Large intestine (tissue), 3 donors: ENCODE measurements at regions not wholly inside any gene's neighbourhood (a gene's known extent, or its start where the extent isn't known, plus 50 kb on each side); places are given as distances from the start of the nearest gene placed in this dataset.

ENCODE experiments used
- DNase-seq, 2 donors: peaks; one replicate each; pipeline versions ENCODE4 v3.0.0 to v3.0.0-alpha.2; 2013
- H3K27ac ChIP-seq: one replicate; pipeline ENCODE4 v1.5.1; 2013; ENCODE audit warnings: low read length
- H3K27me3 ChIP-seq: 2 replicates; pipeline ENCODE4 v1.6.1; 2013; ENCODE audit warnings: low read length; ENCODE audit not compliant: control insufficient read depth, insufficient read depth
- H3K36me3 ChIP-seq: 2 replicates; pipeline ENCODE4 v1.6.1; 2013; ENCODE audit warnings: low read length; ENCODE audit not compliant: control insufficient read depth, insufficient read depth
- H3K4me1 ChIP-seq: one replicate; pipeline ENCODE4 v1.6.1; 2013; ENCODE audit warnings: low read length; ENCODE audit not compliant: control insufficient read depth, insufficient read depth
- H3K4me3 ChIP-seq: one replicate; pipeline ENCODE4 v1.5.1; 2013; ENCODE audit warnings: low read length
- H3K9me3 ChIP-seq: one replicate; pipeline ENCODE4 v1.6.1; 2013; ENCODE audit warnings: mild to moderate bottlenecking, low read depth, low read length, moderate library complexity; ENCODE audit not compliant: control insufficient read depth
- WGBS: methylation state at CpG from one replicate; pipeline ENCODE4 v1.1.5; 2013; ENCODE audit warnings: low lambda C conversion rate; ENCODE audit not compliant: insufficient coverage; 5-methylcytosine and 5-hydroxymethylcytosine counted together

DNA sequence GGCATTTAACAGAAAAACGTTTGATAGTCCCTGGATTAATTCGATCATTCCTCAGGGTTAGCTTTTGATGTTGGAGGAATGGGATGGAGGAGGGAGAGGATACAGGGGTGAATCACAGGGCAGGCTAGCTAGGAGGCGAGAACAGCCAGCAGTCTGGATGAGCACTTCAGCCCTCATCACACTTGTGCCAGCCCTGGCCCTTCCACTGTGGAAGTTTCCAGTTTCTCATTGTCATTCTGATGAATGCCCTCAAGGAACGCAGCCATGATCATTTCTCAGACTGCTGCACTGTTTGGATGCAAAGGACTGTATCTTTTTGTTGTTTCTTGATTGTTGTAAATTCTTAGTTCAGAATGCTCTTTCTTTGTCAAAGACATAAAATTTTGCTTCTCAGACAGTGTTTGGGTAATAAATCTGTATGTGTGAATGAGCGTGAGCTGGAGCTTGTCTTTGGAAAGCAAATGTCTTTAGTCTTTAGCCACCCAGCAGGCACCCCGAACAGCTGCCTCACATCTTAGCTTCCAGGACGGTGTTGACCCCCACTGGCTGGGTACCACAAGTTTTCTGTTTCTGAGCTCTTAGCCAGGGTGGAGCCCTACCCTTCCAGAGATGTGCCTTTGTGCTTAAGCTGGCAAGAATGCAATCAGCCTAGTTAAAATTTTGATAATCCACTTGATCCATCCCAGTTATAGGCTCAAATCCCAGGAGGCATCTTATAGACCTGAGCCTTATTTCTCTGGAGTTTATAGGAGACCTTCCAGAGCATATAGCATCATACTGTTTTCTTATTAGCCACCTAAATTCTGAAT, 121.1 kb downstream of the PDCD6IP start:
- WGBS = no CpG with 5 or more reads among the region's 7 CpGs
- Histone ChIP-seq H3K4me1 (no peaks in the 10 kb centered on the region), H3K4me3 (no peak overlapping the region), H3K9me3 (no peaks in the 10 kb centered on the region), H3K27me3 (no peaks in the 10 kb centered on the region), H3K36me3 (no peaks in the 10 kb centered on the region), H3K27ac (no peak overlapping the region)
- DNase-seq = no peak

DNA sequence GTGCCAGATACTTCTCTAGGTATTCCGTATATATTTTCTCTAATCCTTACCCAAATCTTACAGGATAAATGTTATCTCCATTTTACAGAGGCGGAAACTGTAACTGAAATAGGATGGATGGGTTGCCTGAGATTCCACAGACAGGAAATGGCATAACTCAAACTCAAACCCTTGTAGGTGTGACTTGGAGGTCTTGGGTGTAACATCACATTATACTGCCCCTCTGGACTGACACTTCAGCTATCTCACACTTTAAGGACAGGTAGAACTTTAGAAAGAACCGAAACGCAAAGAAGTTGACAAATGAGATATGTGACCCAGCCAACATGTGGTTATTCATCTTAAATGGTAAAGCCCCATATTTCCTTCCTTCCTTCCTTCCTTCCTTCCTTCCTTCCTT, 122.1 kb downstream of the PDCD6IP start:
- Histone ChIP-seq H3K4me3 (no peak overlapping the region), H3K27me3 (peaks cover 2% of the 10 kb centered on the region), H3K9me3 (no peaks in the 10 kb centered on the region), H3K27ac (no peak overlapping the region), H3K4me1 (no peaks in the 10 kb centered on the region), H3K36me3 (no peaks in the 10 kb centered on the region)
- WGBS = 100% methylated on average over 3 of the region's 4 CpGs
- no peak for DNase-seq

DNA sequence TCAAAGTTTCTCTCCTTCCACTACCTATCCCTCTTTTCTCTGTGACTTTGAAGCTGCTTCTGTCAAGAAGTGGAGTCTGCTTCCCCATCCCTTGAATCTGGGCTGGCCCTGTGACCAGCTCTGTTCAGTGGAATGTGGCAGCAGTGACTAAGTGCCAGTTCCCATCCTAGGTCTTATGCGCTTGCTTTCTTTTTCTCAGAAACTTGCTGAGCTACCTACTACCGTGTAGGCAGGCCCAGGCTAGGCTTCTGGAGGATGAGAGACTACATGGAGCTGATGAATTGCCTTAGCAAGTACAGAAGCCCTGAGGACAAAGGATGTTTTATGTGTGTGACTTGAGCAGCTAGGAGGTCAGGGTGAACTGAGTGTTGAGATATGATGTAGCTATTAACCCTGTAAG, 123.2 kb downstream of the PDCD6IP start:
- Histone ChIP-seq H3K4me3 (no peak overlapping the region), H3K36me3 (no peaks in the 10 kb centered on the region), H3K4me1 (no peaks in the 10 kb centered on the region), H3K9me3 (no peaks in the 10 kb centered on the region), H3K27me3 (peaks cover 2% of the 10 kb centered on the region), H3K27ac (no peak overlapping the region)
- no peak for DNase-seq
- no CpG with 5 or more reads among the region's 2 CpGs for WGBS

DNA sequence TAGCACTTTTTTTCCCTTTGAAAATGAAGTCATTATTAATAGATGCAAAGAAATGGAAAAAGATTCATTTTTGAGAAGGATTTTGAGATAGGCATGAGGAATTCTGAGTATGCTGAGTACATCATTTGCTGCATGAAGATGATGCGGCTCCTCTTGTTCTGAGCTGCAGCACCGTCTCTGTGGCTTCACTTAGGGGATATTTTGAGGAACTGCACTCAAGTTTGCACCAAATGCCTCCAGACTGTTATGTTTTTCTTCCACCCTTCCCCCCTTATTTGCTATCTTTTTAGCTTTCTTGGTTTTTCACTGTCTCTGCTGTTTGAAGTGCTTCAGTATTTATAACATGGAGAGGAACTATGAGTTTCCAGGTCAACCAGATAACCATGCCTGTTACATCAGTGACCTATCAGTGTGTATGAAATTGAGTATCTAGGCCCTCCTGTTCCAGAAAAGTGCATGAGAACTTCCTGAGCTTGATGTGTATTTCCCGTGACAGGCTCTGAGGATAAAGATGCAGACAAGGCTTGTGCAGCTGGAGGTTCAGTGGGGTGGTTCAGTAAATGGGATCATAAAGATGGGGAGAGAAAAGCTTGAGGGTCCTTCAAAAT, 128.7 kb downstream of the PDCD6IP start:
- Histone ChIP-seq H3K4me1 (no peaks in the 10 kb centered on the region), H3K4me3 (no peak overlapping the region), H3K27ac (no peak overlapping the region), H3K9me3 (no peaks in the 10 kb centered on the region), H3K27me3 (peaks cover 5% of the 10 kb centered on the region), H3K36me3 (no peaks in the 10 kb centered on the region)
- DNase-seq = no peak
- 92% methylated on average over 2 of the region's 3 CpGs for WGBS

DNA sequence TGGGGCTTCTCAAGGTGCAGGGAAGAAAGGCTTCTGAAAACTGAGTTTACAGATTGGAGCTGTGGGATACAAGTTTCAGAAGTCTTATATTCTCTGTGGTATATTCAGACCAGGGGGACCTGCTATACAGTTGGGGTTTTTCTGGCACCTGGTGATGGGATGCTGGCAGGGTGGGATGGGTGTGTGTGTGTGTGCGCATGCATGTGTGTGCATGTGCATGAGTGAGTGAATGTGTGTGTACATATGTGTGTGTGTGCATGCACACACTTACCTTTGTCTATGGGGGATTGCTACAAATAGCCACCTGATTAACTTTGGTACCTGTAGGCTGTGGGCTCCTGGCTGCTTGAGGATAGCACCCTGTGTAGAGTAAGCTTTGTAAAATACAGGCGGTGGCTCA, 131.4 kb downstream of the PDCD6IP start:
- no peak overlapping the region for H3K4me3 ChIP-seq
- H3K9me3 ChIP-seq = no peaks in the 10 kb centered on the region
- no peak for DNase-seq
- H3K36me3 ChIP-seq = no peaks in the 10 kb centered on the region
- H3K27me3 ChIP-seq = peaks cover 4% of the 10 kb centered on the region
- WGBS = no CpG with 5 or more reads among the region's 2 CpGs
- H3K4me1 ChIP-seq = no peaks in the 10 kb centered on the region
- H3K27ac ChIP-seq = no peak overlapping the region

DNA sequence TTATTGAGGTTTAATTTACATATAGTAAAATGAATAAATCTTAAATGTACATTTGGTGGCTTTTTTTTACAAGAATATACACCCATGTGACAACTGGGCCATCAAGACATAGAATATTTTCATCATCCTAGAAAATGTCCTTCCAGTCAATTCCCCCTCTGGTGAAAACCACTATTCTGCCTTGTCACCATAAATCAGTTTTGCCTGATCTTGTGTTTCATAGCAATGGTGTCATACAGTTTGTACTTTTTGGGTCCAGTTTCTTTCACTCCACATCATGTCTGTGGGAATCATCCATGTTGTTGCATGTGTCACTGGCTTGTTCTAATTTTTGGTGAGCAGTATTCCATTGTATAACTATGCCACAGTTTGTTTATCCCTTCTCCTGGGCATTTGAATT, 133.1 kb downstream of the PDCD6IP start:
- H3K27me3 ChIP-seq = peaks cover 6% of the 10 kb centered on the region
- no peak overlapping the region for H3K4me3 ChIP-seq
- H3K27ac ChIP-seq = no peak overlapping the region
- no peaks in the 10 kb centered on the region for H3K4me1 ChIP-seq
- DNase-seq = no peak
- H3K36me3 ChIP-seq = no peaks in the 10 kb centered on the region
- no peaks in the 10 kb centered on the region for H3K9me3 ChIP-seq

DNA sequence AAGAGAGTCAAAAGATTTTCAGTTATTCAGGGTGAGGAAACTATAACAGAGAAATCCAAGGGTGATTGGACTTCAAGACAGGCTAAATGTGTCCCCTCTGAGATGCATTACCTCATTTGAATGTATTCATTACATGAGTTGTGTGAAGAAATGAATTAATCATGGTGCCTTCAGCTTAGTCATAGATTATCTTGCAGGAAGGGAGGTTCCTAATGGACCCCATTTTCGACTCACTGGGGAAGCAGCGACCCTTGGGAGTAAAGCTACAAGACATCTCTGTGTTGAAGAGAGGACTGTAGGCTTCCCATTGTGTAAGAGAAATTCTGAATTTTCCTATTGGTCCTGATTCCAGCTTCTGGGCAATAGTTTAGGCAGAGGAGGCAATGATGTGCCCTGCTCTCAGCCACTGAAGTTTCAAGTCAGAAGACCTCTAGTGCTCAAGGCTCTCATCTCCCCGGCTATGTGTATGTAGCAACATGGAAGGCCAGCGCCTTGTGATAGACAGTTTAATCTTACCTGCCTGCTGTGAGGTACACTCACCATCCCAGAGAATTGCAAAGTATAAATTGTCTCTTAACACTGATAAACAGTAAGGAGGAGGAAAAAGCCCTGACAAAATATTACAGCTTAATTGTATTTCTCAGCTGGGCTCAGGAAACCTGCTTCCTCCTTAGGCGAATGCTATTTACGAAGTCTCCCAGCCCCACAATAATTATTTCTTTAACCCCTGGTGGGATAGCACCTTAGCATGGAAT, 133.8 kb downstream of the PDCD6IP start:
- Histone ChIP-seq H3K27ac (no peak overlapping the region), H3K27me3 (peaks cover 11% of the 10 kb centered on the region), H3K4me1 (no peaks in the 10 kb centered on the region), H3K9me3 (no peaks in the 10 kb centered on the region), H3K4me3 (no peak overlapping the region), H3K36me3 (no peaks in the 10 kb centered on the region)
- WGBS = no CpG with 5 or more reads among the region's 6 CpGs
- no peak for DNase-seq

DNA sequence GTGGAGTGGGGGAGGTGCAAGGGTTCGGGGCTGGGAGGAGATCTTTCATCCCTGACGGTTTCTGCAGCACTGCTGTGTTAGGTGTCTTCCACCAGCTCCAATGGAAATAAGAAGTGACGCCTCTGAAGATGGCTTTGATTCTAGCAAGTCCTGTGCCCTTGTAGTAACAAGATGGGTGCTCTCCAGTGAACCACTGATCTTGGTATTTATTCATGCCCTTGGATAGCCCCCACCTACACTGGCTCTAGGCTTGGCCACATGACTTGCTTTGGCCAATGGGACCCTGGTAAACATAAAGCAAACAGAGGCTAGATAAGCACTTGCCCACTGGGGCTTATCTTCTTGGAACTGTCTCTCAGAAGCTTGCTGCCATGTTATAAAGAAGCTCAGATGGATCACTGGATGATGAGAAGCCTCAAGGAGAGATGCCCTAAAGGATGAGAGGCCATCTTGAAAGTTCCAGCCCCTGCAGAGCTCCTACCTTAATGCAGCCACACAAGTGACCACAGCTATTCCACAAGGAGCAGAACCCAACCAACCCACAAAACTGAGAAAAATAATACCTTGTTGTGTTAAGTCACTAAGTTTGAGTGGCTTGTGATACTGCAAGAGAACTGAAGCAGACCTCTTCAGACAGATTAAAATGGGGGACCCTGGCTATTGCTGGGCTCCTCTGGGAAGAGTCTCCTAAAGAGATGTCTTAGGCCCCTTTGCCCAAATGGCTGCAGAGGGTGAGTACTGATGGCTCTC, 137.9 kb downstream of the PDCD6IP start:
- WGBS = no CpG with 5 or more reads among the region's 3 CpGs
- H3K27me3 ChIP-seq = peaks cover 11% of the 10 kb centered on the region
- no peaks in the 10 kb centered on the region for H3K36me3 ChIP-seq
- no peaks in the 10 kb centered on the region for H3K4me1 ChIP-seq
- H3K4me3 ChIP-seq = no peak overlapping the region
- no peaks in the 10 kb centered on the region for H3K9me3 ChIP-seq
- no peak for DNase-seq
- no peak overlapping the region for H3K27ac ChIP-seq

DNA sequence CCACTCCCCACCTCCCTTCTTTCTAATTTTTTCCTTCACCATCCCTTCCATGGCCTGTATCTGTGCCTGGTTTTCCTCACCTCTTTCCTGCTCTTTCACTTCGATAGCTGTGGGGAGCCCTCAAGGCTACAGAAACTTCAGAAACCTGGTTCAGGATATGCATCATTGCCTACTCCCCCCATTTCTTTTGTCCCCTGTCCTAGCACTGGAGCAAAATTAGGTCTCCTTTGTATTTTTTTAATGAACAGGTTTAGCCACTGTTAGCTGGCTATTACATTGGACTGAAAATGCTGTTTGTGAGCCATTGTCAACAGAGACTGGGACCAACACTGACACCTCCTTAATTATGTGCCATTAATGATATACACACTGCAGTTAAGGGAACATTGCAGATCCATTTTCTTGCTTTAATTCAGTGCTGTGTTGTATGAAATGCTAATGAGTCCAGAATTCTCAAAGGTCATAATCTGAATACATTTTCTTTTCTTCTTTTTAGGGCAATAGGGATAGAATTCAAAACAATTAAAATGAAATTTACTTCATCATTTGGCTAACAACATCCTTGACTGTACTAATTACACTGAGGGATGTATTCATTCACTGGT, 138.6 kb downstream of the PDCD6IP start:
- 57% methylated on average over 1 of the region's 1 CpG for WGBS
- no peak overlapping the region for H3K4me3 ChIP-seq
- no peaks in the 10 kb centered on the region for H3K4me1 ChIP-seq

DNA sequence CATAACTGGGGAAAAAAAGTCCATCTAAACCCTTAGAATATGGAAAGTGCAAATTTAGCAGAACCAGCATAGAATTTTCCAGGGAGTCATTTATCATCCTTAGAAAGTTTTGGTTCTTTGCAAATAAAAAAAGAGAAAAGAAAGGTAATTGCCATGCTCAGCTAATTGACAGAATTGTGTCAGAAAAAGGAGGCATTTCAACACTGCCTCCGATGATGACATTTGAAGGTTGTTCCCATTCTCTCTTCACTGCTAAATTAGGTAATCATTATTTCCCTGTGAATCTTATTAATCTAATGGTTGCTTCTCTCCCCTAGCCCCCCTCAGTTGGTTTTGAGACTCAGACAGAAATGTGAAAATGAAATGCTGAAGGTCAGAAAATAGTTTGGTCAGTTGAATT, 139.2 kb downstream of the PDCD6IP start:
- DNase-seq = no peak
- no peak overlapping the region for H3K27ac ChIP-seq
- H3K27me3 ChIP-seq = peaks cover 11% of the 10 kb centered on the region
- no CpG with 5 or more reads among the region's 1 CpG for WGBS
- no peaks in the 10 kb centered on the region for H3K9me3 ChIP-seq
- no peaks in the 10 kb centered on the region for H3K36me3 ChIP-seq
- no peak overlapping the region for H3K4me3 ChIP-seq
- H3K4me1 ChIP-seq = no peaks in the 10 kb centered on the region

More for the DNA sequence above, 138.6 kb downstream of the PDCD6IP start:
- H3K36me3 ChIP-seq = no peaks in the 10 kb centered on the region
- no peak for DNase-seq
- H3K27ac ChIP-seq = no peak overlapping the region
- no peaks in the 10 kb centered on the region for H3K9me3 ChIP-seq
- H3K27me3 ChIP-seq = peaks cover 11% of the 10 kb centered on the region
